ENCODE measurements at regions not wholly inside any gene's neighbourhood (a gene's known extent, or its start where the extent isn't known, plus 50 kb on each side); places are given as distances from the start of the nearest gene placed in this dataset.

- TF ChIP-seq CTCF (IDR thresholded peaks at IDR 0.05) = no peak
- no peak for TF ChIP-seq POLR2A (IDR thresholded peaks at IDR 0.05)
These were observed 167.7 kb upstream of the P2RY1 start for GRCh38 chr3:152667267-152667666.

Measured in esophagus squamous epithelium (tissue), 4 donors.